ENCODE measurements at regions not wholly inside any gene's neighbourhood (a gene's known extent, or its start where the extent isn't known, plus 50 kb on each side); places are given as distances from the start of the nearest gene placed in this dataset.

- no peak overlapping the region for H3K4me3 ChIP-seq (ENCODE audit: low read depth, low read length)
- no peak for DNase-seq (ENCODE audit: low read depth)
- TF ChIP-seq CTCF (conservative IDR thresholded peaks at IDR 0.05; ENCODE audit: low read depth, low read length): no peak
Observed at GRCh38 chr1:22257290-22258275, 114.7 kb upstream of the WNT4 start.

GRCh38 chr1:22258698-22259097 is 115.8 kb upstream of the WNT4 start:
- TF ChIP-seq CTCF (conservative IDR thresholded peaks at IDR 0.05; ENCODE audit: low read depth, low read length): no peak
- H3K4me3 ChIP-seq (ENCODE audit: low read depth, low read length): no peak overlapping the region
- peak; percentile 58 for DNase-seq (ENCODE audit: low read depth)

GRCh38 chr1:22259551-22260282 is 116.8 kb upstream of the WNT4 start:
- peak; percentile 58 for DNase-seq (ENCODE audit: low read depth)
- no peak overlapping the region for H3K4me3 ChIP-seq (ENCODE audit: low read depth, low read length)
- TF ChIP-seq CTCF (conservative IDR thresholded peaks at IDR 0.05; ENCODE audit: low read depth, low read length): no peak

- no peak overlapping the region for H3K4me3 ChIP-seq (ENCODE audit: low read depth, low read length)
- no peak for DNase-seq (ENCODE audit: low read depth)
- no peak for TF ChIP-seq CTCF (conservative IDR thresholded peaks at IDR 0.05; ENCODE audit: low read depth, low read length)
Observed at GRCh38 chr1:22260860-22261432, 118.0 kb upstream of the WNT4 start.

- DNase-seq (ENCODE audit: low read depth): no peak
- no peak for TF ChIP-seq CTCF (conservative IDR thresholded peaks at IDR 0.05; ENCODE audit: low read depth, low read length)
- no peak overlapping the region for H3K4me3 ChIP-seq (ENCODE audit: low read depth, low read length)
Observed at GRCh38 chr1:22261580-22261979, 118.7 kb upstream of the WNT4 start.

- TF ChIP-seq CTCF (conservative IDR thresholded peaks at IDR 0.05; ENCODE audit: low read depth, low read length): no peak
- H3K4me3 ChIP-seq (ENCODE audit: low read depth, low read length): no peak overlapping the region
- DNase-seq (ENCODE audit: low read depth): no peak
Observed at GRCh38 chr1:22262583-22262982, 119.7 kb upstream of the WNT4 start.

All from choroid plexus epithelial cell (primary cell).